ENCODE measurements at regions not wholly inside any gene's neighbourhood (a gene's known extent, or its start where the extent isn't known, plus 50 kb on each side); places are given as distances from the start of the nearest gene placed in this dataset.
"Not testable (repeated sequence)": the region's sequence is repeated elsewhere in the genome, so short reads cannot be mapped to it uniquely, and the experiment has no call there.

- no peak overlapping the region for H3K27ac ChIP-seq
- H3K9me3 ChIP-seq (replicated peaks) = no peaks in the 10 kb centered on the region
- no peaks in the 10 kb centered on the region for H3K36me3 ChIP-seq
- H3K27me3 ChIP-seq (replicated peaks) = no peaks in the 10 kb centered on the region
- H3K4me3 ChIP-seq = no peak overlapping the region
- DNase-seq (ENCODE audit: low read depth in 1 of 2, low spot score in 2 of 2) = no peak
- H3K4me1 ChIP-seq (replicated peaks) = peaks cover 8% of the 10 kb centered on the region
These were observed 151.1 kb upstream of the WSCD1 start for GRCh38 chr17:5919089-5919488.

DNA sequence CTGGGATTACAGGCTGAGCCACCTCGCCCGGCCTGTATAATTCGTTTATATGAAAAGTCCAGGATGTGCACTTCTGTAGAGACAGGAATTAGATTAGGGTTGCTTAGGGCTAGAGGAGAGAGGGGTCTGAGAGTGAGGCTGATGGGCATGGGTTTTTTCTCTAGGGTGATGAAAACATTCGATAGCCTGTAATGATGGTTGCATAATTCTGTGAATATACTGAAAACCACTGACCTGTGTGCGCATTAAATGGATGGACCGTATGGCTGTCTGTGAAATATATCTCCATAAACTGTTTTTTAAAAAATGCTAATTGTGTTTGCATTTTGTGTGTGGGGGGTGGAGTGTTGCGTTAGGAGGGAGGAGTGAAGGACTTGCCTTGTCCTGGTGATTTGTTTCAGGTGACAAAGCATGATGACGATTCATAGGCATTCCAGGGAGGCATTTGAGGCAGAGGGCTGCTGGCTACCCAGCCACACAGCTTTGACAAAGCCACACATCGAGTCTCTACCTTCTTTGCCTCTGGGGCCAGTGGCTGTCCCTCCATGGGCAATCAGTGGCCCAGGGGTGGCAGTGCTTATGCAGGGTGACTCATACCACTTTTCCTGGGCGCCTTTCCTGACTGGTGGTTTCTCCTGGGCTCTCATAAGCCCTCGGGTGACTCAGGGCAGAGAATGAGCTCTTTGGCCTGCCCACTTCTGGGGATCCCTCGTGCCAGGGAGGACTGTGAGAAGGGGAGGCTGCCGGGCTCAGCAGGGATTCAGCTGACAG, 148.5 kb upstream of the WSCD1 start:
- Histone ChIP-seq H3K27me3 (replicated peaks) (no peaks in the 10 kb centered on the region), H3K36me3 (no peaks in the 10 kb centered on the region), H3K4me3 (no peak overlapping the region), H3K4me1 (replicated peaks) (peaks cover 8% of the 10 kb centered on the region), H3K9me3 (replicated peaks) (no peaks in the 10 kb centered on the region), H3K27ac (no peak overlapping the region)
- DNase-seq (ENCODE audit: low read depth in 1 of 2, low spot score in 2 of 2) = peak; percentile 13 to 57

- DNase-seq (ENCODE audit: low read depth in 1 of 2, low spot score in 2 of 2) = no peak
- H3K27me3 ChIP-seq (replicated peaks) = no peaks in the 10 kb centered on the region
- peaks cover 8% of the 10 kb centered on the region for H3K4me1 ChIP-seq (replicated peaks)
- no peak overlapping the region for H3K27ac ChIP-seq
- H3K9me3 ChIP-seq (replicated peaks) = no peaks in the 10 kb centered on the region
- H3K4me3 ChIP-seq = no peak overlapping the region
- no peaks in the 10 kb centered on the region for H3K36me3 ChIP-seq
These were observed 147.7 kb upstream of the WSCD1 start for GRCh38 chr17:5922476-5922875.

DNA sequence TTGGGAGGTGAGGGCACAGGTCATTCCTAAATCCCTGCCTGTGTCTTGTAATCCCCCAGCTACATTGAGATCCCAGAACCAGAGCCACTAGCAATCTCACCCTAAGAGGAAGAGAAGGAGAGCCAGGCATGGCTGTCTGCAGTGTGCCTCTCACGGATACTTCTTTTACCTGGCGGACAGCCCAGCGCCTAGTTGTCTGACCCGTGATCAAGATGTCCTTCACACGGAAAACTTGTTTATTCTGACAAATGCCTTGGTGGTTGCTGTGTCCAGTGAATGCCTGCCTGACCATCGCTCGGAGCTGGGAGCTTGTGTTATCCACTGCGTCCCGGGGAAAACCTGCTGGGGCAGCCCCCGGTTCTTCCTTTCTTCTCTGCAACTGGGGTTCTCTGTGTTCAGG, 140.5 kb upstream of the WSCD1 start:
- no peak for DNase-seq (ENCODE audit: low read depth in 1 of 2, low spot score in 2 of 2)
- Histone ChIP-seq H3K4me3 (no peak overlapping the region), H3K27ac (no peak overlapping the region), H3K27me3 (replicated peaks) (no peaks in the 10 kb centered on the region), H3K36me3 (no peaks in the 10 kb centered on the region), H3K9me3 (replicated peaks) (no peaks in the 10 kb centered on the region), H3K4me1 (replicated peaks) (no peaks in the 10 kb centered on the region)

- not testable (repeated sequence) for H3K4me1 ChIP-seq (replicated peaks); H3K27me3 ChIP-seq (replicated peaks); H3K36me3 ChIP-seq; DNase-seq (ENCODE audit: low read depth in 1 of 2, low spot score in 2 of 2); H3K9me3 ChIP-seq (replicated peaks); H3K27ac ChIP-seq; H3K4me3 ChIP-seq
These were observed 139.6 kb upstream of the WSCD1 start for GRCh38 chr17:5930555-5930954.

- Histone ChIP-seq H3K27me3 (replicated peaks) (no peaks in the 10 kb centered on the region), H3K36me3 (no peaks in the 10 kb centered on the region), H3K9me3 (replicated peaks) (no peaks in the 10 kb centered on the region), H3K4me3 (no peak overlapping the region), H3K4me1 (replicated peaks) (no peaks in the 10 kb centered on the region), H3K27ac (no peak overlapping the region)
- DNase-seq (ENCODE audit: low read depth in 1 of 2, low spot score in 2 of 2) = no peak
These were observed 138.6 kb upstream of the WSCD1 start for GRCh38 chr17:5931616-5932015.

GRCh38 chr17:5933430-5933829, 136.7 kb upstream of the WSCD1 start:
- Histone ChIP-seq H3K27ac (no peak overlapping the region), H3K9me3 (replicated peaks) (no peaks in the 10 kb centered on the region), H3K27me3 (replicated peaks) (no peaks in the 10 kb centered on the region), H3K4me1 (replicated peaks) (no peaks in the 10 kb centered on the region), H3K36me3 (no peaks in the 10 kb centered on the region), H3K4me3 (no peak overlapping the region)
- no peak for DNase-seq (ENCODE audit: low read depth in 1 of 2, low spot score in 2 of 2)

- Histone ChIP-seq H3K4me1 (replicated peaks) (no peaks in the 10 kb centered on the region), H3K36me3 (no peaks in the 10 kb centered on the region), H3K27ac (no peak overlapping the region), H3K27me3 (replicated peaks) (no peaks in the 10 kb centered on the region), H3K9me3 (replicated peaks) (no peaks in the 10 kb centered on the region), H3K4me3 (no peak overlapping the region)
- no peak for DNase-seq (ENCODE audit: low read depth in 1 of 2, low spot score in 2 of 2)
These were observed 128.9 kb upstream of the WSCD1 start for GRCh38 chr17:5941258-5941657.

DNA sequence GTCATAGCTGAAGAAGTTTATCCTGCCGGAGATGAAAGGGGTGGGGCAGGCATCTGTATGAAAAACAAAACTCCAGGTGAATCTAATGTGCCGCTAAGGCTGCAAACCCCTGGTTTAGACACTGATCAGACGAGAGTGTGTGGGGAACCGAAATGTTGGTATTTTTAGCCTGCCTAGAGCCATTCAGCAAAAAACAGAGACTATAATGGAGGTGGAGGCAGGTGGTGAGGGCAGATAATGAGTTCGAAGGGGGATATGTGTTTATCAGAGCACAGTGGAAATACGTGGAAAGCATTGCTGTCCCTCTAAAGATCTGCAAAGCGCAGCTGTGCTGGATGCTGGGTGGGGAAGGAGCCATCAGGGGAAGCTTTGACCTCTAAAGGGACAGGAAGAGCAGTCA, 127.5 kb upstream of the WSCD1 start:
- no peak overlapping the region for H3K27ac ChIP-seq
- H3K4me1 ChIP-seq (replicated peaks) = no peaks in the 10 kb centered on the region
- DNase-seq (ENCODE audit: low read depth in 1 of 2, low spot score in 2 of 2) = no peak
- no peak overlapping the region for H3K4me3 ChIP-seq
- H3K9me3 ChIP-seq (replicated peaks) = no peaks in the 10 kb centered on the region; the same call in 1 of the 2 replicates
- no peaks in the 10 kb centered on the region for H3K36me3 ChIP-seq
- H3K27me3 ChIP-seq (replicated peaks) = no peaks in the 10 kb centered on the region

GRCh38 chr17:5943232-5943631, 126.9 kb upstream of the WSCD1 start:
- DNase-seq (ENCODE audit: low read depth in 1 of 2, low spot score in 2 of 2) = no peak
- H3K27me3 ChIP-seq (replicated peaks) = no peaks in the 10 kb centered on the region
- no peak overlapping the region for H3K27ac ChIP-seq
- H3K36me3 ChIP-seq = no peaks in the 10 kb centered on the region
- no peak overlapping the region for H3K4me3 ChIP-seq
- no peaks in the 10 kb centered on the region for H3K4me1 ChIP-seq (replicated peaks)
- H3K9me3 ChIP-seq (replicated peaks) = no peaks in the 10 kb centered on the region; the same call in 1 of the 2 replicates

DNA sequence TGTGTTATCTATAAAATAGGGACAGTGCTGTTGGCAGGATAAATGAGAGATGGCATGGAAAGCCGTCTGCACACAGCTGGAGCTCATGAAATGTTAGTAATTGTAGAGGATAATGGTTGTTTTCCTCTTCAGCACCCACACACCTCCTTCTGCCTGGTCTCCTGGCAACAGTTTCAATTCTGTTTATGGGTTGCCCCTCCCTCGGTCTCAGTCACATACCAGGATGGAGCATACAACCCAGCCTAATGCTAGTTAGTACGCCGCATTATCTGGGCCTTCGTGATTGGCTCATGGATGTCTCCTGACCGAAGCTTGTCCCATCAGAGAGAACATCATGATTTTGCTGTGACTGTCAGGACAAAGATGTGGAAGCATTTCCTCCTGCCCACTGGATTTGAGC, 126.2 kb upstream of the WSCD1 start:
- no peak overlapping the region for H3K27ac ChIP-seq
- no peaks in the 10 kb centered on the region for H3K4me1 ChIP-seq (replicated peaks)
- no peaks in the 10 kb centered on the region for H3K36me3 ChIP-seq
- H3K9me3 ChIP-seq (replicated peaks) = no peaks in the 10 kb centered on the region; the same call in 1 of the 2 replicates
- H3K4me3 ChIP-seq = no peak overlapping the region
- H3K27me3 ChIP-seq (replicated peaks) = no peaks in the 10 kb centered on the region
- no peak for DNase-seq (ENCODE audit: low read depth in 1 of 2, low spot score in 2 of 2)

- no peak overlapping the region for H3K4me3 ChIP-seq
- H3K9me3 ChIP-seq (replicated peaks) = no peaks in the 10 kb centered on the region; the same call in 1 of the 2 replicates
These were observed 122.4 kb upstream of the WSCD1 start for GRCh38 chr17:5947701-5948180.

DNA sequence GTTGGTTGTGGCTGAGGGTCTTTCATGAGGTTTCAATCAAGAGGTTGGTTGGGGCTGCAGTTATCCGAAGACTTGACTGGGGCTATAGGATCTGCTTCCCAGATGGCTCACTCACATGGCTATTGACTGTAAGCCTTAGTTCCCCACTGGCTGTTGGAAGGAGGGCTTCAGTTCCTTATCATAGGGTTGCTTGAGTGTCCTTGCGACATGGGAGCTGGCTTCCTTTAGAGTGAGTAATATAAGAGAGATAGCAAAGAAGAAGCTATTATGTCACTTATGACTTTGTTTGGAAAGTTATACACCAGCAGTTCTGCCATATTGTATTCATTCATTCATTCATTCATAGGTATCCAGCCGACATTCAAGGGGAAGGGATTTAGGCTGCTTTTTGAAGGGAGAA, 121.4 kb upstream of the WSCD1 start:
- H3K4me3 ChIP-seq = no peak overlapping the region
- H3K27ac ChIP-seq = no peak overlapping the region
- H3K9me3 ChIP-seq (replicated peaks) = no peaks in the 10 kb centered on the region; the same call in 1 of the 2 replicates
- no peaks in the 10 kb centered on the region for H3K36me3 ChIP-seq
- H3K4me1 ChIP-seq (replicated peaks) = no peaks in the 10 kb centered on the region
- no peak for DNase-seq (ENCODE audit: low read depth in 1 of 2, low spot score in 2 of 2)
- H3K27me3 ChIP-seq (replicated peaks) = no peaks in the 10 kb centered on the region

More at GRCh38 chr17:5947701-5948180, 122.4 kb upstream of the WSCD1 start:
- Histone ChIP-seq H3K4me1 (replicated peaks) (no peaks in the 10 kb centered on the region), H3K36me3 (no peaks in the 10 kb centered on the region), H3K27me3 (replicated peaks) (no peaks in the 10 kb centered on the region), H3K27ac (no peak overlapping the region)
- no peak for DNase-seq (ENCODE audit: low read depth in 1 of 2, low spot score in 2 of 2)

GRCh38 chr17:5950878-5951277, 119.3 kb upstream of the WSCD1 start:
- no peak for DNase-seq (ENCODE audit: low read depth in 1 of 2, low spot score in 2 of 2)
- Histone ChIP-seq H3K4me3 (no peak overlapping the region), H3K27ac (no peak overlapping the region), H3K4me1 (replicated peaks) (no peaks in the 10 kb centered on the region), H3K9me3 (replicated peaks) (no peaks in the 10 kb centered on the region; the same call in 1 of the 2 replicates), H3K27me3 (replicated peaks) (no peaks in the 10 kb centered on the region), H3K36me3 (no peaks in the 10 kb centered on the region)

DNA sequence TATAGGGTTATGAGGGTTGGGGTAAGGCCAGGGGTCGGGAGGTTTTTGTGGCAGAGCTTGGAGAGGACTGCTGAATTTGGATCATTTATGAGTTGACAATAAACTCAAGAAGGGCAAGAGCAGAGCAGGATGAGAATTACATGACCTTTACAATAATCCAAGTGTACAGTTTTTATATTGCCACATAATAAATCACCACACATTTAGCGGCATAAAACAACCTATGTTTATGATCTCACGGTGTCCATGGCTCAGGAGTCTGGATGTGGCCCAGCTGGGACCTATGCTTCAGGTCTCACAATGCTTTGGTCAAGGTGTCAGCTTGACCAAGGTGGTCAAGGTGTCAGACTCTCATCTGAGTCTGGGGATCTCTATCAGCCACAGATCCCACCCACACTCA, 118.3 kb upstream of the WSCD1 start:
- Histone ChIP-seq H3K27me3 (replicated peaks) (no peaks in the 10 kb centered on the region), H3K4me1 (replicated peaks) (no peaks in the 10 kb centered on the region), H3K4me3 (no peak overlapping the region), H3K36me3 (no peaks in the 10 kb centered on the region), H3K27ac (no peak overlapping the region), H3K9me3 (replicated peaks) (no peaks in the 10 kb centered on the region; the same call in 1 of the 2 replicates)
- DNase-seq (ENCODE audit: low read depth in 1 of 2, low spot score in 2 of 2) = no peak
